OCI-LY1 (cell line): ENCODE measurements at regions not wholly inside any gene's neighbourhood (a gene's known extent, or its start where the extent isn't known, plus 50 kb on each side); places are given as distances from the start of the nearest gene placed in this dataset.

Experiments used
- H2AFZ ChIP-seq: fragments of 200-600 bp; sonication (generic), shearing (Covaris generic); 2 replicates; pipeline ENCODE4 v1.6.0; 2014; ENCODE audit warnings: antibody characterized with exemption, mild to moderate bottlenecking, low read length
- H3F3A ChIP-seq: fragments of 200-600 bp; sonication (generic), shearing (Covaris generic); 2 replicates; pipeline ENCODE4 v1.6.0; 2014; ENCODE audit warnings: mild to moderate bottlenecking, antibody characterized with exemption, low read length, moderate library complexity; ENCODE audit not compliant: insufficient read depth
- H3K27ac ChIP-seq: fragments of 200-600 bp; sonication (generic); 2 replicates; pipeline ENCODE4 v1.5.1; 2014; ENCODE audit warnings: low read length, mixed run types, mild to moderate bottlenecking, low read depth; ENCODE audit not compliant: poor library complexity, severe bottlenecking
- H3K27me3 ChIP-seq: fragments of 200-600 bp; sonication (generic); 2 replicates; pipeline ENCODE4 v1.6.0; 2014; ENCODE audit warnings: antibody characterized with exemption, mild to moderate bottlenecking, low read length, moderate library complexity; ENCODE audit not compliant: insufficient read depth
- H3K36me3 ChIP-seq: fragments of 200-600 bp; sonication (generic); 2 replicates; pipeline ENCODE4 v1.6.1; 2014; ENCODE audit warnings: mild to moderate bottlenecking, antibody characterized with exemption, low read length, moderate library complexity, mixed read lengths; ENCODE audit not compliant: insufficient read depth
- H3K4me1 ChIP-seq: fragments of 200-600 bp; sonication (generic); 2 replicates; pipeline ENCODE4 v1.5.1; 2014; ENCODE audit warnings: mild to moderate bottlenecking, low read length, moderate library complexity; ENCODE audit not compliant: insufficient read depth, severe bottlenecking
- H3K4me2 ChIP-seq: fragments of 200-600 bp; sonication (generic), shearing (Covaris generic); 2 replicates; pipeline ENCODE4 v1.6.1; 2014; ENCODE audit warnings: low read length
- H3K4me3 ChIP-seq: fragments of 200-600 bp; sonication (generic); 2 replicates; pipeline ENCODE4 v1.5.1; 2014; ENCODE audit warnings: low read length, low read depth, mild to moderate bottlenecking, mixed read lengths; ENCODE audit not compliant: poor library complexity, severe bottlenecking
- H3K79me2 ChIP-seq: fragments of 200-600 bp; shearing (Covaris generic); 2 replicates; pipeline ENCODE4 v1.6.1; 2016; ENCODE audit warnings: mixed run types, low read length, mixed read lengths; ENCODE audit not compliant: insufficient read depth
- H3K9ac ChIP-seq: fragments of 200-600 bp; sonication (generic), shearing (Covaris generic); 2 replicates; pipeline ENCODE4 v1.6.1; 2014; ENCODE audit warnings: mild to moderate bottlenecking, low read length, mixed read lengths
- H3K9me2 ChIP-seq: fragments of 200-600 bp; sonication (generic), shearing (Covaris generic); 2 replicates; pipeline ENCODE4 v1.6.1; 2014; ENCODE audit warnings: low read depth, mild to moderate bottlenecking, low read length, mixed read lengths
- H3K9me3 ChIP-seq: fragments of 200-600 bp; shearing (Covaris generic); 2 replicates; pipeline ENCODE4 v1.6.1; 2014; ENCODE audit warnings: low read length, mixed read lengths
- H4K20me1 ChIP-seq: fragments of 200-600 bp; sonication (generic), shearing (Covaris generic); 2 replicates; pipeline ENCODE4 v1.6.0; 2016; ENCODE audit warnings: mild to moderate bottlenecking, low read length; ENCODE audit not compliant: insufficient read depth
- CTCF ChIP-seq: fragments of 200-600 bp; sonication (generic), shearing (Covaris generic); IDR thresholded peaks from 2 replicates; pipeline ENCODE4 v1.5.1; 2017; ENCODE audit warnings: mild to moderate bottlenecking, antibody characterized with exemption, low read length, moderate library complexity, mixed read lengths
- EZH2 ChIP-seq: fragments of 200-600 bp; sonication (generic), shearing (Covaris generic); IDR thresholded peaks from 2 replicates; pipeline ENCODE4 v1.8.0; 2017; ENCODE audit warnings: borderline replicate concordance, mixed run types, mild to moderate bottlenecking, antibody characterized with exemption, low read length, moderate library complexity, mixed read lengths

GRCh38 chr12:118586433-118586832, 210.1 kb downstream of the SUDS3 start:
- no peak for TF ChIP-seq CTCF
- TF ChIP-seq EZH2: no peak
- no peak overlapping the region for H2AFZ ChIP-seq

GRCh38 chr12:118589162-118589561, 212.8 kb downstream of the SUDS3 start:
- no peaks in the 10 kb centered on the region for H3K27me3 ChIP-seq
- H4K20me1 ChIP-seq: no peaks in the 10 kb centered on the region
- H3K4me2 ChIP-seq: no peak overlapping the region
- no peaks in the 10 kb centered on the region for H3F3A ChIP-seq
- no peaks in the 10 kb centered on the region for H3K9me3 ChIP-seq
- H3K79me2 ChIP-seq: no peaks in the 10 kb centered on the region
- no peak overlapping the region for H2AFZ ChIP-seq
- no peak overlapping the region for H3K27ac ChIP-seq
- no peak overlapping the region for H3K4me3 ChIP-seq
- H3K4me1 ChIP-seq: no peaks in the 10 kb centered on the region
- H3K9ac ChIP-seq: no peak overlapping the region
- H3K9me2 ChIP-seq: no peaks in the 10 kb centered on the region
- H3K36me3 ChIP-seq: no peaks in the 10 kb centered on the region
- TF ChIP-seq EZH2 (no peak), CTCF (no peak)

More at GRCh38 chr12:118586433-118586832, 210.1 kb downstream of the SUDS3 start:
- H3K79me2 ChIP-seq: no peaks in the 10 kb centered on the region
- no peaks in the 10 kb centered on the region for H3K9me2 ChIP-seq
- H3K4me3 ChIP-seq: no peak overlapping the region
- no peaks in the 10 kb centered on the region for H3F3A ChIP-seq
- H3K9me3 ChIP-seq: no peaks in the 10 kb centered on the region
- H3K9ac ChIP-seq: no peak overlapping the region
- no peak overlapping the region for H3K4me2 ChIP-seq
- H3K27me3 ChIP-seq: no peaks in the 10 kb centered on the region
- H3K36me3 ChIP-seq: no peaks in the 10 kb centered on the region
- H3K4me1 ChIP-seq: no peaks in the 10 kb centered on the region
- no peaks in the 10 kb centered on the region for H4K20me1 ChIP-seq
- no peak overlapping the region for H3K27ac ChIP-seq

- Histone ChIP-seq H3K4me3 (no peak overlapping the region), H3K4me1 (no peaks in the 10 kb centered on the region), H3K27me3 (no peaks in the 10 kb centered on the region), H3K79me2 (no peaks in the 10 kb centered on the region), H3K36me3 (no peaks in the 10 kb centered on the region), H3K27ac (no peak overlapping the region), H4K20me1 (no peaks in the 10 kb centered on the region), H2AFZ (no peak overlapping the region), H3K4me2 (no peak overlapping the region), H3K9me2 (no peaks in the 10 kb centered on the region), H3K9ac (no peak overlapping the region), H3F3A (no peaks in the 10 kb centered on the region), H3K9me3 (no peaks in the 10 kb centered on the region)
- no peak for TF ChIP-seq CTCF
- no peak for TF ChIP-seq EZH2
These were observed 214.2 kb downstream of the SUDS3 start for GRCh38 chr12:118590406-118591150.
